Lower lobe of right lung (tissue), 2 donors: ENCODE measurements at regions not wholly inside any gene's neighbourhood (a gene's known extent, or its start where the extent isn't known, plus 50 kb on each side); places are given as distances from the start of the nearest gene placed in this dataset.

ENCODE experiments used
- ATAC-seq, 2 donors: fragments of 200-7000 bp; cut with Tn5 transposase; one replicate each; pipeline ENCODE4 v1.9.1; 2020 to 2022; ENCODE audit warnings: mild to moderate bottlenecking in 2 of 2, moderate library complexity in 2 of 2
- DNase-seq: peaks from one replicate; pipeline ENCODE4 v3.0.0-alpha.2; 2020
- H3K27ac ChIP-seq: fragments of 200-600 bp; one replicate; pipeline ENCODE4 v1.8.0; 2022
- H3K27me3 ChIP-seq: fragments of 200-600 bp; one replicate; pipeline ENCODE4 v1.8.0; 2022; ENCODE audit warnings: low read depth
- H3K36me3 ChIP-seq: fragments of 200-600 bp; one replicate; pipeline ENCODE4 v1.8.0; 2022; ENCODE audit warnings: mild to moderate bottlenecking
- H3K4me1 ChIP-seq: fragments of 200-600 bp; one replicate; pipeline ENCODE4 v1.8.0; 2022
- H3K4me3 ChIP-seq: fragments of 200-600 bp; one replicate; pipeline ENCODE4 v1.8.0; 2022; ENCODE audit warnings: mild to moderate bottlenecking
- H3K9me3 ChIP-seq: fragments of 200-600 bp; one replicate; pipeline ENCODE4 v1.8.0; 2022
- CTCF ChIP-seq: fragments of 200-600 bp; IDR thresholded peaks from one replicate; pipeline ENCODE4 v1.8.0; 2022; ENCODE audit warnings: antibody characterized with exemption, mild to moderate bottlenecking
- intact Hi-C: fragments of 100-400 bp; cut with DNase I; formaldehyde crosslinking; loops from one replicate; pipeline ENCODE4 v1.11.0; 2022
- donor health status: DM: no; HTN: yes; CAD: no; lungs with severe emphysema.

GRCh38 chr2:164363646-164364045 lies 257.6 kb downstream of the GRB14 start:
- Histone ChIP-seq H3K4me3 (no peak overlapping the region), H3K4me1 (no peaks in the 10 kb centered on the region), H3K36me3 (no peaks in the 10 kb centered on the region), H3K9me3 (no peaks in the 10 kb centered on the region), H3K27ac (no peak overlapping the region), H3K27me3 (no peaks in the 10 kb centered on the region)
- TF ChIP-seq CTCF, result no peak
- DNase-seq (no peak), ATAC-seq (no peak)
- intact Hi-C loops, result no loop called here

DNA sequence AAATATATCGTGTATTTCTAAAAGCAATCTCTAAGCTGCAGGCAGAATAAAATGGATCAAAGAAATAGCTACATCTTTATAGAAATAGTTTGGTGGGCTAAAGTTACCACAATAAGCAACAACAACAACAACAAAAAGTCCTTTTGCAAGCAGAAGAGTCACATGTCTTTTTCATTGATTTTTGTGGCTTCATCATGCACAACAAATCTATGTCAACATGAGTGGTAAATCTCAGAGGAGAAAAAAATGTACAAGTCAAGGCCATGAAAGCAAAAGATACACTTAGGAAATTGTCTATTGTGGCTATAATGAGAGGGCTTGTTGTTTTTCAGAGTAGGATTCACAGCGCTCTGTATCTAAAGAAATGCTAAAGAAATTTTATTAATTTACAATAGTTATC lies 269.7 kb downstream of the GRB14 start:
- no peak for ATAC-seq
- H3K36me3 ChIP-seq, result no peaks in the 10 kb centered on the region
- intact Hi-C loops, result no loop called here
- no peaks in the 10 kb centered on the region for H3K27me3 ChIP-seq
- no peak overlapping the region for H3K27ac ChIP-seq
- H3K4me1 ChIP-seq, result no peaks in the 10 kb centered on the region
- no peak for TF ChIP-seq CTCF
- no peak overlapping the region for H3K4me3 ChIP-seq
- no peaks in the 10 kb centered on the region for H3K9me3 ChIP-seq
- no peak for DNase-seq

- Histone ChIP-seq H3K27me3 (no peaks in the 10 kb centered on the region), H3K9me3 (no peaks in the 10 kb centered on the region), H3K36me3 (no peaks in the 10 kb centered on the region), H3K4me1 (no peaks in the 10 kb centered on the region), H3K4me3 (no peak overlapping the region), H3K27ac (no peak overlapping the region)
- no peak for TF ChIP-seq CTCF
- intact Hi-C loops, result no loop called here
- peak; percentile 84 to 89 for ATAC-seq
- DNase-seq, result no peak
Observed at GRCh38 chr2:164335947-164336346, 285.3 kb downstream of the GRB14 start.

GRCh38 chr2:164335128-164335527 lies 286.2 kb downstream of the GRB14 start:
- ATAC-seq (no peak), DNase-seq (no peak)
- Histone ChIP-seq H3K9me3 (no peaks in the 10 kb centered on the region), H3K36me3 (no peaks in the 10 kb centered on the region), H3K4me3 (no peak overlapping the region), H3K4me1 (no peaks in the 10 kb centered on the region), H3K27me3 (no peaks in the 10 kb centered on the region), H3K27ac (no peak overlapping the region)
- no peak for TF ChIP-seq CTCF
- intact Hi-C loops, result no loop called here

DNA sequence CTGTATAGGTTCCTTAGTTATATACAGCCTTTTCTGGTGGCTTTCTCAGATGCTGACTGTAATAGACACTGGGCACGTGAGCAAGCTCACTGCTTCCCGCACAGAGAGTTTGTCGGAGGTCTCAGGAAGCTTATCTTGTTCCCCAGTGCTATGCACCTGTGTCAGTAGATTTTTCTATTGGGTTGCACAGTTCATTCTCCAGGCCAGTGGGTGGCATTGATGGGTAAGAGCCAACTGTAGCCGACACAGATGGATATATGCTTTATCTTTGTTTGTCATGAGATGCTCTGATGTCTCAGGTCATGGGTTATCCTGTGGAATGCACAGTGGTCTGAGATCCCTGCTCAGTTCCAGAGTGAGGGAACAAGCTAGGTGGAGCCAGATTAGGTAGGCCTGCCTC lies 293.0 kb downstream of the GRB14 start:
- Histone ChIP-seq H3K9me3 (no peaks in the 10 kb centered on the region), H3K27ac (no peak overlapping the region), H3K4me1 (no peaks in the 10 kb centered on the region), H3K4me3 (no peak overlapping the region), H3K36me3 (no peaks in the 10 kb centered on the region), H3K27me3 (no peaks in the 10 kb centered on the region)
- ATAC-seq (no peak), DNase-seq (no peak)
- intact Hi-C loops, result no loop called here
- TF ChIP-seq CTCF, result no peak

GRCh38 chr2:164323978-164324377 lies 297.3 kb downstream of the GRB14 start:
- Histone ChIP-seq H3K4me3 (no peak overlapping the region), H3K36me3 (no peaks in the 10 kb centered on the region), H3K4me1 (no peaks in the 10 kb centered on the region), H3K27me3 (no peaks in the 10 kb centered on the region), H3K27ac (no peak overlapping the region), H3K9me3 (no peaks in the 10 kb centered on the region)
- ATAC-seq, result no peak
- intact Hi-C loops, result no loop called here
- no peak for TF ChIP-seq CTCF
- no peak for DNase-seq
